Fibroblast of peridontal ligament (primary cell): ENCODE measurements at regions not wholly inside any gene's neighbourhood (a gene's known extent, or its start where the extent isn't known, plus 50 kb on each side); places are given as distances from the start of the nearest gene placed in this dataset.
"Not testable (repeated sequence)": the region's sequence is repeated elsewhere in the genome, so short reads cannot be mapped to it uniquely, and the experiment has no call there.

ENCODE experiments used
- DNase-seq: peaks from one replicate; pipeline ENCODE4 v3.0.0-alpha.2; 2010; ENCODE audit errors: extremely low read depth

DNA sequence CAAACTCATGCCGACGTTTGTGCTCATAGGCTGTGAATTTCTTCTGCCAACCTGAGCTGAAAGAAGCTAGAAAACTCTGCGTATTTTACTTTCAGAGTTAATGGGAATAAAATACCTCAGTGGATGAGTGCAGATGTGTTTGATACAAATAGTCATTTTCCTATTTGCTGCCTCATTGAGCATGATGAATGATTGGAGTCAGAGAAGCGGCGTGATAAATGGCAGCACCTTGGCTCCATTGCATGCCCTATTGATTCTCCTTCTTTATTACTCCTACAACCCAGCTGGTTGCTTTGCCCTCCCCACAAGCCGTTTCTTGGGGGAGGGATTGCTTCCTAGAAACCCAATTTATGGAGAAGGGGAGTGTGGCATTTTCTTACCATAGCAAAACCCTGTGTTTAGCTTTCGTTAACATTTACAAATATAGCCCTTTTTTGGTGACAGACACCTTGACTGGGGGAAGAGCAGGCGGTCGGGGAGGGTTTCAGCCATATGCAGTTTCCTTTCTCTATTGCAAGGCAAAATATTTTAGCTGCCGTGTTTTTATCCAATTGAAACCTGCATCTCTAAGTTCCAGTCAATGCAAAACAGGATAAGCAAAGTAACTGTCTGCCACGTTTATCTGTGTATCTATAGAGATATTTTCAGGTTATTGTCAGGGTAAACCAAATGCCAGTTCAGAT lies 93.1 kb upstream of the TBCA start:
- no peak for DNase-seq

DNA sequence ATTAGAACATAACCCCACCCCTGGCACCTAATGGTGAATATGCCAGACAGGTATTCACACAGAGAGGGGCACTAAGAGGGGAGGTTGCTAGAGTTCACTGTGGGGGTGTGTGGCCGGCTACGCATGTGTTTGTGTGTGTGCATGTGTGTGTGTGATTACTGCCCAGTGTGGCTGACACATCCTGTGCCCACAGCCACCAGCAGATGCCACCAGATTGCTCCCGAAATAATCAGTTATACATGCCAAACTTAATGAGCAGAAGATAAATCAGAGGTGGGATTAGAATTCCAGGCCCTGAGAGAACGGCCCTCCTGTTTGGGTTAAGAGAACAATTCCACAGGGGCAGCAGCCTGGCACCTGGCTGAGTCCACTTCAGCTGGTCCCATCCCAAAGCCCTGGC lies 91.8 kb upstream of the TBCA start:
- DNase-seq, result no peak

DNA sequence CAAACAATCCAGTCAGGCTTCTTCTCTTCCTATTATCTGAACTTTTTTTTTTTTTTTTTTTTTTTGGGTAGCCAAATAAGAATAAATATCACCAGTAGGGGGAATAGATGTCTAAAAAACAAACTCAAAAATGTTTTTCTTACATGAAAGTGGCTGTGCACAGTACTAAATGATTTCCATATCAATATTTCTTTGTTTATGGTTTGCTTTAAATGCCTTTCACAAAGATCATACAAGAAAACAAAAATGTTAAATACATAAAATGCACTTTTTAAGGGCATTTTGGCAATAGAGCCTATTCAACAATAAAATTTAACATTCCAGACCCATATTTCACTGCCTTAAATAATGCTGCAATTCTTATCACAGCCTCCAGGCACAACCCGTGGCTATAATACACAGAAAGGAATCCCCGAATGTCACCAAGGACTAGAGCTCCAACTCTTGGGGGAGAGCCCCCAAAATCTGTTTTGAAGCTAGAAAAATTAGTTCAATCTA lies 91.1 kb upstream of the TBCA start:
- DNase-seq, result peak; percentile 63

DNA sequence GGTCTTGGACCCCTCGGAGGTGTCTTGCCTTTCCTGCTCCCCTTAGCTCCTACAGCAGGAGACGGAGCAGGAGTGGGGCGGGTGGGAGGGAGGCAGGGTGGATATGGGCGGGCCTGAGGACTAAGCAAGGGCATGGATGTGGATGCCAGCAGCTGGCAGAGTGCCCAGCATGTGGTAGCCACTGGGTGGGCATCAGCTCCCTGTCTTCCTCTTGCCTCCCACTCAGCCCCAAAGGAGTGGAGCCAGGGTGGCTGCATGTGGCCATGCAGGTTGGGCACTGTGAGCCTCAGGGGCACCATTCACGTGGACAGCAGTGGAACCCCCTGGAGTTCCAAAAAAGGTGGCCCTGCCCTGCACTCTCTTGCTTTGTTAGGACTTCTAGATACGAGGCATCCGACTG lies 90.1 kb upstream of the TBCA start:
- no peak for DNase-seq

DNA sequence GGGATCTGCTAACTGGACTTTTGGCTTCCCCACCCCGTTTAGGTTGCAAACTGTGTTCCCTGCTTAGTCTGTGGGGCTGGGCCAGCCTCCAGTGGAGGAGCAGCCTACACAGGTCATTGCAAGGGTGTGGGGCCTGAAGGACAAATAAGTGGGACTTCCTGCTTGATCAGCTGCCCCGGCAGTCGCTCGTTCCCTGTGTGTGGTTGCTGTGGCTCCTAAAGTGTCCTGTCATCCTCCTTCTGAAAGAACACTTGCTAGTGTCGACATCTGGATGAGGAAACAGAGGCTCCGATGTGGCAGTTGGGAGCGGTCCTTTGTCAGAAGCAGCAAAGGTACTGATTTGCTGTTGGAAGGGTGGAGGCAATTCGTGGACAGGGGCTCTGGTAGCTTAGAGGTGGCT lies 88.9 kb upstream of the TBCA start:
- DNase-seq, result no peak

DNA sequence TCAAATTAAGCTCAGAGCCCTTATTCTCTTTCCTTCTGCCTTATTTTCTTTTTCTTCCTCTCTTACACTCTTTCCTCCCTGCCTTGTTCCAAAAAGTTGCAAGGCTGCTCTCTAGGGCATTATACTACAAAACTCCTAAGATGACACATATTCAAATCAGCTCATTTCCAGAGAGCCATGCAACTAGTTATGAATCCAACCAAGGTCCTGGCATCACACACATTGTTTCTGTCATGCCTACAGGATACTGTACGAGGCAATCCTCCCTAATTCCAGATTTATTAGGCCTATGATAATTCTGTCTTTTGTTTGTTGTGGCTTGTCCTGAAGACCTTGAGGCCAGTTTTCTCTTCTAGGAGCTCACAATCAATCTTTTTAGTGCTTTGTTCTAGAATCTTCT lies 87.0 kb upstream of the TBCA start:
- peak; percentile 52 for DNase-seq

DNA sequence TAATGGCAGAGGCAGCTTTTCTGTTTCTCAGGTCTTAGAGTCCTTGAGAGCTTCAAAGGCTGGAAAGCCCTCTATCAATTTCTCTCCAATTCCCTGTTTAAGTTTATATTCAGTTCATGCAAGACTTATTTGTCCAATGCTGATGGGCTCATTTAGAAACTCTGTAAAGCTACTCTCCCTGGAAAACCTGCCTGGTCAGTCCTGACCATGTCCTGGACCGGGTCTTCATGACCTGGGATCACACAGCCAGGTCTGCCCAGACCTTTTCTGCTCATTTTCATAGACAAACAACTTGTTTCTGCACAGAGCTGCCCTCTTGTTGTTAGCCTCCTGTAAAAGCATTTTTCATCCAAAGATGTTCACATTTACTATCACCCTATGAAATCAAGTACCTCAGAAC lies 85.4 kb upstream of the TBCA start:
- no peak for DNase-seq

DNA sequence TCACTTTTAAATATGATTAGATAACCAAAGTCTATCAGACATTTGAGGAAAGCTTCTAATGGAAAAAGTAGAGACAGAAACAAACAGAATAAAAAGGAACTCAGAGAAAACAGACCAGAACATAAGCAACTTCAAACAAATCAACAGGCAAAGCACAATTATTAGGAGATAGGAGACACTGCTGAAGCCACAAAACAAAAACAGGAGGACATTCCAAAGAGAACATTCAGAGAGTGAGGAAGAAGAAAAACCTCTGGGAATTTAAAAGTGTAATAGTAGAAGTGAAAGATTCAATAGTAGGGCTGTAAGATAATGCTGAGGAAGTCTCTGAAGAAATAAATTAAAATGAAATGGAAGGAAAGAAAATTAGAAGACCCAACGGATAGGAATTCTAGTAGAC lies 83.2 kb upstream of the TBCA start:
- DNase-seq, result no peak

DNA sequence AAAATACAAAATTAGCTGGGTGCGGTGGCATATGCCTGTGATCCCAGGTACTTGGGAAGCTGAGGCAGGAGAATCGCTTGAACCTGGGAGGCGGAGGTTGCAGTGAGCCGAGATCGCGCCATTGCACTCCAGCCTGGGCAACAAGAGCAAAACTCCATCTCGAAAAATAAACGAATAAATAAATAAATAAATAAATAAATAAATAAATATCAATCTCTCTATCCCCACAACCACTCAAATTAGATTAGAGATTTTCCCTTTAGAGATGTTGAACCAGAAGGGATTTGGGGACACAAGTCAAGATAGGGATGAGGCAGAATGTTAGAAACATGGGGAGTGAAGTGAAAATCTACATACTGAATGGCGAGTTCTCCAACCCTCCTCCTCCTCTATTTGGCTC lies 82.5 kb upstream of the TBCA start:
- DNase-seq, result not testable (repeated sequence)

DNA sequence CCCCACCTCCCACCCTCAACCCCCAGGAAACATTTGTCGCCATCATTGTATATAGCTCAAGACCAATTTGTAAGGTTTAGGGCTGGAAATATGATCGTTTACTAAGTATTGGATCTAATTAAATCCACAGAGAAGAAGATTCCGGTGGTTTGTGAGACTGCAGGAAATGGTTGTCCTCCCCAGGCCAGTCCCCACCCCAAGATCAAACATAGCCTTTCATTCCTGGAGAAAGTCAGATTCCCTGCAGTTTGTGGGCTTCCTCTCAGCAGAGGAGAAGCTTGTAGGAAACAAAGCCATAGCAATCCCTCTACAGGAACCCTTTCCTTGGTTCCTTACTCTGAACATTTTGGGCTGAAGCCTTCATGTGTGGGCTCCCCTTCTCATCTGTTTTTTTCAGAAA lies 79.2 kb upstream of the TBCA start:
- no peak for DNase-seq

DNA sequence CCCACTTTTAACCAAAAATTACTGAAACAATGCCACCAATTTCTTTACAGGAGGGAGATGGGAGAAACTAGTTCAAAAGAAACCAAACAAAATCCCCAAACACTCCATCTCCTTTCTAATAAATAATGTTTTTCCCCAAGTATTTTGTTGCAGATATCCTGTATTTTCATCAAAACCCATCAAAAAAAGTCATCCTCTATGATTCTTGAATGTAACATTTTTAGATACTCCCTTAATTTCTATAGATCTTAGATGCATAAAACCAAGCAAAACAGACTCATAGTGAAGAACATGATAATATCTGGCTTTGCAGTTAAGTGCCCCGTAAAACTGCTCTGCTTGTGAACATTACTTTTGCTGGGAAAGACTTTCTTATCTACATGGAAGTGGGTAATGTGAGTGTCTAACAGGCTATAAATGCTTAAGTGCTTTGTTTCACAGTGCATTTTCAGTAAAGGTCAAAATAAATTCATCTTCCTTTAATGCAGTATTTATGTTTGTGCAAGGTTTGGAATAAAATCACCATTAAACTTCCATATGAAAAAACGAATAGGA lies 77.3 kb upstream of the TBCA start:
- DNase-seq, result no peak

DNA sequence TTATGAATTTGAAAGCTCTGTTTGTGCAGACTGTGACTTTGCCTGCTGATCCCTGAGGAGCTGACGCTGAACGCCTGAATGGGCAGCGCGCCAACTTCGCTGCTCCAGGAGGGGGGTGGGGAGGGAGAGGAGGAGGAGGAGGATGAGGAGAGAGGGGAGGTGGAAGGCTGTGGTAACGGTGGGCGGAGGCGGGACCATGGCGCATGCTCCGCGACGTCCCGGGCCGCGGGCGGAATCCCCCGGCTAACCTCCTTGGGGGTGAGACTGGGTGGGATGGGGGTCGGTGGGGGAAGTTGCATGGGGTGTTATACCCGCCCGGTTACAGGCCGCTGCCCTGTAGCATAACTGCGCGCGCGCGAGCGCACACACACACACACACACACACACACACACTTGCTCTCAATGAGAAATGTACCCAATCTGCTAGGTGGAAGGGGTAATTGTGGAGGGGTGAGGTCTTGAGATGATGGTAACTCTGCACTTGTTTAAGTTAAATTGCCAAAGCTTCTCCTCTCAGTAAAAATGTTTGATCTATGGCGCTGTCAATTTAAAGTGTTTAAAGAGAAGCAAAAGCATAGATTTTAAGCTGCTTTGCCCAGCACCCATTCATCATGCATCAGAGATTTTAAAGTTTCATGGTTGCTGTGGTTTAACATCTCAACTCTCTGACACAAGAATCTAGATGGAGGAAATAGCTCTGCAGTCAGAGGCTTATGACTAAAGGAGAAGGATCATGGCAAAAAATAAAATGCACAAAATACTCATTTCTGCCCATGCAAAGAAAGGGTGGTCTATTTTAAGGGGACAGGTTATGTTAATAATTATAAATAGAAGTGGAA lies 76.6 kb upstream of the TBCA start:
- peak; percentile 70 for DNase-seq

DNA sequence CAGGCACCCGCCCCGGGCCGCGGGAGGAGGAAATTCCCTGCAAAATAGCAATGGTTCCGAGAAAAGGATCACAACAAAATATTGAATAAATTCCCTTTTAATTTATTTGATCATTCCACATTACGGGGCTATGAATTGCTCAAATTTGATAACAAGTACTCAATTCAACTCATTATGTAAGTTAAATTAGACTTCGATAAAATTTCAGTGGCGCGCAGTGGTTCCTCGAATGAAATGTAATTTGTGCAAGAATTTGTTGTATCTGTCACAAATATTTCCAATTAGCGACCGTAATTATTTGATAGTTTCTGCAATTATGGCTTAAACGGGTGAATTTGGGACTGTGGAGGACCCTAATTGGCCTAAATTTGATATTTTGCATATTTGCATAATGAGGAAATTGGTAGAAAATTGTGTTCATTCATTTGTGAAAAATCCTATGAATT lies 76.0 kb upstream of the TBCA start:
- DNase-seq, result peak; percentile 17

DNA sequence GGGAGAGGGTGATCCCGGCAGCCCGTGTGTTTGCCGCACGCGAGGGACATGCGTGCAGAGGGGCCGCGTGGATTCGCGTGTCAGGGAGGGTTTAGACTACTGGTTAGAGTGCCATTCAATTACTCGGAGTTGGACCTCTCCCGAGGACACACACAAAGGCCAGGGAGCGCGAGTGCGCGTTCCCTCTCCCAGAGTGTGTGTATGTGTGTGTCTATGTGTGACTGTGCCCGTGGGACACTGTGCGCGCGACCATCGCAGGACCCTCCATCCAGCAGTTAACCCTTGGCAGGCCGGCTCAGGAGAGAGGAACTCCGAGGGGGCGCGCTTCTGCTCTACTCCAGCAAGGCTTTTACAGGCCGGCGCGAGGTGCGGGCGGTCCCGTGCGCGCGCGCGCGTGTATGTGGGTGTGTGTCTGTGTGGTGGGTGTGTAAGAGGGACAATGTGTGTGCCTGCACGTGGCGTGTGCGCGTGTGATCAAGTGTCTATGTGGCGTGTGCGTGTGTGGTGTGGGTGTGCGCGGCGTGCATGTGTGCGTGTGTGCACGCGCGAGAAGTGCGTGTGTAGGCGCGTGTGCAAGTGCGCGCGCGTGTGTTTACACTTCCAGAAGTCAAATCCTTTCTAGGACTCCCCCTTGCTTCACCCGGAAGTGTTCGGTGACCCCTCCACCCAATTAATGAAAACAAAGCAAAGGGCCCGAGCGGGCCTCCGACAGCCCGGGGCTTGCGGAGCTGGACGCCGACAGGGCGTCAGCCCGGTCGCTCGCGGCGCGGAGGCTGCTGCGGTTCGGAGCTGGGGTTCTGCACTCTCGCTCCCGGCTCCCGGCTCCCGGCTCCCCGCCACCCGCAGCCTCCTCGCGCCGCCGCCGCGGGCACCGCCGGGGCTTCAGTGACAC lies 75.3 kb upstream of the TBCA start:
- DNase-seq, result peak; percentile 28

DNA sequence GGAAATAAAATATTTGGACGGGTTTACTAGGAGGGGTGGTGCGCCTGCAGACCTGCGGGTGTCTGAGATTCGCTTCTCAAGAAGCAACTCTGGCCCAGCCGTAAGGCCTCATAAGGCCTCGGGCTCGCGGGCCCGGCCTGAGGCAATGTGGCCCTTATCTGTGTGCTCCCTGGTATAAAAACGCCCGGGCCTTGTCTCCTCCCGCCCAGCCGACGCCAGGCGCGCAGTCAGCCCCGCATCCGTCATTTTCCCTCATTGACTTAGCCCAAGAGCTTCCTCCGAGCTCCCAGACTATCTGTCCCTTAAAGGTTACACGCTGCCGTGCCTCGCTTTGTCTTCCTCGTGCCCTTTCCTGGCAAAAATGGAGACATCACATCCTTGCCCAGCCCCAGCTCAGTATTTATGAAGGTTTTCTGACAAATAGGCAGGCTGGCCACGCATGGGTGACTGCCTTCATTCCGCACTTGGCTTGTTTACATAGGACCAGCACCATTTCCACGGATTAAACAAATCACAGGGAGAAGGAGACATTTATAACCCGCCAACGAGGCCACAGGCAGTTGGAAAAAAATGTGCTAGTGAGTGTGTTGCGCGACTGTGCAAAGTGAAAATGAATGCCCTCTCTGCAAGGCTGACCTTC lies 74.5 kb upstream of the TBCA start:
- no peak for DNase-seq

DNA sequence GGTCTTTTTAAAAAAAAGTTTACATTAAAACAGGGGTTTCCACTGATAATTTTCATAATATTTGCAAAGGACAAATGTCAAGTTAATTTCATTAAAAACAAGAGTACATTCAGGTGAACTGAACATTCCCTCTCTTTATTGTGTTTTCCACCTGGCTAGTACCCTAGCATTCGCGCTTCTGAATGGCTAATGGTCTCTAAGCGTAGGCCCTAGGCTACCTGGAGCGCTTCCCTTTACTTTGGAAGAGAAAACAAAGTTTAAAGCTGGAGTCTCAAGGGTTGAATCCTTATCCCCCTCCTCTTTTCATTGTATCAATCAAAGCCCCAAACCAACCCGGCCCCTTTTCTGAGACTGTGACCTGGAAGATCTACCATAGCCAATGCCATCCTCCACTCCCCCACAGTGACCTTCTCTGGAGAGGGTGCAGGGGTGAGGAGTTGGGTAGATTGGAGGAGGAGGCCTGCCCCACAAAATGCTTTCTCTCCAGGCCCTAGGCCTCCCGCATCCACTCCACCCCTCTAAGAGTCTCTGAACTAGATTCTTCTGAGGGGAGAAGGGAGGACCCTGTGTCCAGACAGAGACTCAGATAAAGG lies 73.3 kb upstream of the TBCA start:
- no peak for DNase-seq

DNA sequence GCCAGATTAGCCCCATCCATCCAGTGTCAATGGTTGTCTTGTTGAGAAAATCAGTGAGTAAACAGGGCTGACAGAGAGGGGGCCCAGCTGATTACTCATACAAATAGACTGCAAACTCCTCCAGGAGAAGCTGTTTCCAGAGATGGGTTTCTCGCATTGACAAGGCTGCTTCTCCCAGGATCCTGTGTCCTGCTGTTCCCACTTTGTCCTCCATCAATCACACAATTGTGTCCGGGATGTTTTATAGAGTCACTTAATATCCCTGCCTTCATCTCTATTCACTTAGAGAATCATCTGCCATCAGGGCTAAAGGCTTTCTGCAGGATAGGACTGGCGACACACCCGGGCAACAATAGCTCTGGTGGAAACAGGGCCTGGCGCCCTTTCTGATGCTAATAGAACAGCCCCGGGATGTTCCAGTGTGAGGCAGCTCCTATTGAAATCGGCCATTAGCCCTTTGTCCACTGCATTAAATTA lies 71.7 kb upstream of the TBCA start:
- DNase-seq, result no peak

DNA sequence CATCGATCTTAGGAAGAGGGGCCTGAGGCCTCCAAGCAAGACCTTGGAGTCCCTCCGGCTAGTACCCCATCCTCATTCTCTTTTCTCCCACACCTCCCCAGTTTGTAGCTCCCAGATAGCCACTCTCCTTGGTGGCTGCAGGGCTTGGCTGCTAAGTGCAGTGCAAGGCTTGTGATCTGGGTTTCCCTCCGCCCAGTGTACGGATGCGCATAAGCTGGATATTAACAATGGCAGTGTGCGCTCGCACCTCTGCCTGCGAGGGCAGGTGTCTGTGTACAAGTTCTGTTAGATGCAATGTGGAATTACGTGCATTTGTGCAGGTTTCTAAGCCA lies 71.0 kb upstream of the TBCA start:
- DNase-seq, result no peak

DNA sequence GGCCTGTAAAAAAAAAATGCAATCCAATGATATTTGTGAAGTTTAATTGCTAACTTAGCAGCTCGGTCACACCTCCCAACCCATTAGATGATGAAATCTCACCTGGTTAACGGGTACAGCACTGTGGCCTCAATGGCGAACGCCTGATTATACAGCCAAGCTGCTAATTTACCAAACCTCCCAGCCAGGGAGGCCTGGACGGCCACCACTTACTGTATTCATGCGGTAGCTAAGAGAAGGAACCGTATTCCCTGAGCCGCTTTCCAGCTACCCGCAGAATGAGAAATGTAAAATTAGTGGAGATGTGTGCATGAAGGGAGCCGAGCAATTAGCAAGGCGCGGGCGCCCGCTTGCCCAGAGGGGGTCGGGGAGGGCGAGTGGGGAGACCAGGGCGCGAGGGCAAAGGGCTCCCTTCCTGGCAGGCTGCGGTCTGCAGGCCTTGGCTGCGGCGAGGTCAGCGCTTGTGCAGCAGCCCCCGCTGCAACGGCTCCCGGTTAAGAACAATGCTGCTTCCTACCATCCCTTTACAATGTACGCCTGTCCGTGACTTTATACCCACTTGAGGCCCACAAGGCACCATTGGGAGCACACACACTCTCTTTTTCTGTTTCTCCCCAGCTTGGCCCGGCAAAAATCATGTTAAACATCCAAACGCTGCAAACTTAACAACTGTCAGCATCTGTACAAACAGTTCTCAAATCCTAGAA lies 70.4 kb upstream of the TBCA start:
- DNase-seq, result no peak

DNA sequence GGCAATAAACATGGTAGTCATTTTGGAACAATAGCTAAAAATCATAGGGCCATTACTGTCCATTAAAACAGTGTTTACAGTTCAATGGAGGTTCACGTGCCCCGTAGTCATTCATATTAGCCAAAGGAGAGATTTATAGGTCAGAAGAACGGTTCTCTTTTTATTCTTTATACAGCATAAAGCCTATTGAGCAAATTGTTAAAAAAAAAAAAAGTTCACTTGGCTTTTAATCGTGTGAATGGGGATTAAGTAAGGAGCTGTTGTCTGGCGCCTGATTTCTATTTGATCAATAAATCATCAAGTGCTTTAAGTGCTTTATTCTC lies 69.1 kb upstream of the TBCA start:
- no peak for DNase-seq
